ENCODE measurements at regions not wholly inside any gene's neighbourhood (a gene's known extent, or its start where the extent isn't known, plus 50 kb on each side); places are given as distances from the start of the nearest gene placed in this dataset.

- WGBS (ENCODE audit: low lambda C conversion rate), result 50% methylated on average over 2 of the region's 2 CpGs
- ChIA-PET CTCF (ENCODE audit: low intra/inter-chr PET ratio, low total read pairs) (no interaction called here), POLR2A (no interaction called here)
- no peak for DNase-seq (ENCODE audit: low spot score)
- Histone ChIP-seq H3K27ac (ENCODE audit: extremely low read length, insufficient read depth, low read length) (no peak overlapping the region), H3K9ac (ENCODE audit: insufficient read depth, low read depth, low read length) (no peak overlapping the region), H4K20me1 (ENCODE audit: insufficient read depth, low read length) (no peaks in the 10 kb centered on the region), H3K9me3 (ENCODE audit: low read length) (no peaks in the 10 kb centered on the region), H3K27me3 (ENCODE audit: control insufficient read depth in 1 of 2, insufficient read depth in 2 of 2, low read length in 2 of 2) (peaks cover 2 to 23% of the 10 kb centered on the region in 2 experiments; a peak in 2 of 5 replicates), H3K36me3 (replicated peaks in 1 of 2; ENCODE audit: control insufficient read depth in 1 of 2, insufficient read depth in 2 of 2, low read length in 2 of 2) (no peaks in the 10 kb centered on the region), H3K79me2 (ENCODE audit: insufficient read depth, low read length) (no peaks in the 10 kb centered on the region), H3K4me1 (ENCODE audit: insufficient read depth, low read length) (no peaks in the 10 kb centered on the region), H3K4me2 (ENCODE audit: low read depth, low read length) (no peak overlapping the region), H2AFZ (ENCODE audit: low read length) (no peak overlapping the region), H3K4me3 (replicated peaks in 1 of 3; ENCODE audit: insufficient read depth in 1 of 3, low read depth in 2 of 3, low read length in 3 of 3) (no peak overlapping the region)
- no peak for ATAC-seq
- no peak for FAIRE-seq
- BruUV-seq (replicated peaks), result no TSS peak
- TF ChIP-seq MNT (IDR thresholded peaks at IDR 0.05) (peak; percentile 22; the same call in 1 of the 2 replicates), ZNF703 (CRISPR knock-in tag; IDR thresholded peaks at IDR 0.05; ENCODE audit: borderline replicate concordance) (no peak), HIVEP1 (CRISPR knock-in tag; IDR thresholded peaks at IDR 0.05) (no peak)
- in situ Hi-C loops (cut with HindIII; ENCODE audit: extremely low pct_ligation_motif_present, low pct_unique_long_range_greater_than_20kb), result no loop called here
- intact Hi-C loops (cut with micrococcal nuclease; ENCODE audit: unreplicated experiment), result no loop called here
Measured at GRCh38 chr1:230517786-230518185, 91.7 kb upstream of the PGBD5 start.

- no peaks in the 10 kb centered on the region for H3K4me1 ChIP-seq (ENCODE audit: insufficient read depth, low read length)
- intact Hi-C loops (cut with micrococcal nuclease; ENCODE audit: unreplicated experiment) (no loop called here), in situ Hi-C loops (cut with HindIII; ENCODE audit: extremely low pct_ligation_motif_present, low pct_unique_long_range_greater_than_20kb) (no loop called here)
- H3K4me2 ChIP-seq (ENCODE audit: low read depth, low read length), result no peak overlapping the region
- no peak for FAIRE-seq
- H3K9me3 ChIP-seq (ENCODE audit: low read length), result no peaks in the 10 kb centered on the region
- no peak overlapping the region for H3K9ac ChIP-seq (ENCODE audit: insufficient read depth, low read depth, low read length)
- H4K20me1 ChIP-seq (ENCODE audit: insufficient read depth, low read length), result no peaks in the 10 kb centered on the region
- peaks cover 2 to 23% of the 10 kb centered on the region in 2 experiments; a peak in 2 of 5 replicates for H3K27me3 ChIP-seq (ENCODE audit: control insufficient read depth in 1 of 2, insufficient read depth in 2 of 2, low read length in 2 of 2)
- no peak for ATAC-seq
- CTCF ChIA-PET (ENCODE audit: low intra/inter-chr PET ratio, low total read pairs), result no interaction called here
- BruUV-seq (replicated peaks), result no TSS peak
- H3K4me3 ChIP-seq (replicated peaks in 1 of 3; ENCODE audit: insufficient read depth in 1 of 3, low read depth in 2 of 3, low read length in 3 of 3), result no peak overlapping the region
- no peak overlapping the region for H2AFZ ChIP-seq (ENCODE audit: low read length)
- H3K27ac ChIP-seq (ENCODE audit: extremely low read length, insufficient read depth, low read length), result no peak overlapping the region
- H3K36me3 ChIP-seq (replicated peaks in 1 of 2; ENCODE audit: control insufficient read depth in 1 of 2, insufficient read depth in 2 of 2, low read length in 2 of 2), result no peaks in the 10 kb centered on the region
- DNase-seq (ENCODE audit: low spot score), result no peak
- TF ChIP-seq TGIF2 (CRISPR knock-in tag; IDR thresholded peaks at IDR 0.05), result no peak
- 28% methylated on average over 5 of the region's 7 CpGs for WGBS (ENCODE audit: low lambda C conversion rate)
- H3K79me2 ChIP-seq (ENCODE audit: insufficient read depth, low read length), result no peaks in the 10 kb centered on the region
- POLR2A ChIA-PET, result no interaction called here
Measured at GRCh38 chr1:230517326-230517725, 91.2 kb upstream of the PGBD5 start.

All from HepG2 (cell line).